NCI-H1417 treated with DMSO at 0.1 percent for 48 hours (cell line): ENCODE measurements at regions not wholly inside any gene's neighbourhood (a gene's known extent, or its start where the extent isn't known, plus 50 kb on each side); places are given as distances from the start of the nearest gene placed in this dataset.

Experiments
- DNase-seq: peaks from one replicate; lab custom pipeline; 2025; lab: John Stamatoyannopoulos, UW

DNA sequence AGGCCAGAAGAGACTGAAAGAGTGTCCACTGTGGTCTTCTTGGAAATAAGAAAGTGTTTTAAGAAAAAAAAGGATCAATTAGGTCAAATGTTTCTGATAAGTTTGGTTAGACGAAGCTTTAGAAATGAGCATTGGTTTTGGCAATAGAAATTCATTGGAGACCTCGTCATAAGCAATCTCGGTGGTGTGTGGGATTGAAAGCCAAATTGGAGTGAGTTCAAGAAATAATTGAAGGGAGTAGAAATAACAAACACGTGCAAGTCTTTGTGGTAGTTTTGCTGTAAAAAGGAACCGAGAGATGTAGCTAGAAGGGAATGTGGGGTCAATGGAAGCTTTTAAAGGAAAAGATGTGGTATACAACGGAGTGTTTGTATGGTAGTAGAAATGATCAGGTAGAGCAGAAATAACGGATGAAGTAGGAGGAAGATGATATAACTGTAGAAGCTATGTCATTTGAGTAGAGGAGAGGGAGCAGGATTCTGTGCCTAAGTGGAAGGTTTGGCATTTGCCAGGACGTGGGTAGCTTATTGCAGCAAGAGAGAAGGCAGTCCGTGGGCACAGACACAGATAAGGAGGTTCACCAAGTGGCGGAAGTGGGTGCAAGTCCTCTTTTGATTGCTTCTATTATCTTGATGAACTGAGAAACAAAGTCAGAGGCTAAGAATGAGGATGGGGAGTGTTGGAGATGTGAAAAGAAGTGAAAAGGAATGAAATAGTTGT lies 146.2 kb downstream of the DACT1 start:
- no peak for DNase-seq

DNA sequence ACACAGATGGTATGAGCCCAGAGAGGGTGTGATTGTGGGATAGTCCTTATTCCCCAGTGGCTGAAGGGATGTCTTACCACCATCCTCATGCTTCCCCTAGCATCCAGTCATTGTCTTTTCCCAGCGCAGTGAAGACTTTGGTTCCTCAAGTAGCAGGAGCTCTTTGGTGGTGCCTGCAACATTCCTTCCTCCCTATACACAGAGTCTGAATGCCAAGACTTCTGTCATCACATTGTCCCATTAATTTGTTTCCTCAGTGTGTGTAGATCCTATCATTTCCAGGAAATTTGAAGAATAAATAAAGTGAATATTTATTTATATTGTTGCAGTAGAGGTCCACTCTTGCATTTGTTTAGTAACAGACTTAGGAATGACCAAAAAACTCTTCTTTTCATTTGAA lies 147.2 kb downstream of the DACT1 start:
- DNase-seq: no peak

DNA sequence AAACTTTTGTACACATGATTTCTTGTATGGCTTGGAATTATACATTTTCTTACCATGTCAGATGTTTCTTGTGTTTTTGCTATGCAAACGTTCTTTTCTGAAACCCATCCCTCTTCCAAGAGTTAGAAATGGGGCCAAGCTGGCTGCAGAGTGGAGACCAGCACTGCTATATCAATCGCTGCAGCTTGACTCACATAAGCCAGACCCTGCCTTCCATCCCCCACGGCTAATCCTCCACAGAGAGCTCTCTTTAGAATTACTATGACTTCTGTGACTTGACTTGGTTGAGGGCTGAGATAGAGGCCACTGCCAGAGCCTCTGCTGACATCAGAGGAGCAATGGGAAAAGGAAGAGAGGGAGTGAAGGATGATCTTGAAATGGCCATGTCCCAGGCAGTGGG lies 147.9 kb downstream of the DACT1 start:
- no peak for DNase-seq

DNA sequence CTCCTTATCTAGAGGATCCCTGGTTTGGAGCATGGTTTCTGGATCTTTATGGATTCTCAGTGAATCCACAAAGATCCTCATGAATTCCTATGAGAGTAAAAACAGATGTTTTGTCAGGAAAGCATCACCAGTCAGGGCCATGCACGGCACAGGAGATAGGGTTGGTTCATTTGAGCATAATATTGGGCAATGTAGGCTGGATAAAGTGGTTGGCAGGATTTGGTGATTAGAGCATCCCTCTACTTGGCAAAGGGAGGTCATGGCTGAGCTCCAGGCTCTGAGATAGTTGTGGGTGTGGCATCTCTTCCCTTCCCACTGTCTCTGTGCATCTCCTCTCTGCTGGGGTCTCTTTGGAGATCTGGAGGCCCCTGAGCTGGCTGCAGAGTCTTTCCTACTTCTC lies 149.8 kb downstream of the DACT1 start:
- no peak for DNase-seq

DNA sequence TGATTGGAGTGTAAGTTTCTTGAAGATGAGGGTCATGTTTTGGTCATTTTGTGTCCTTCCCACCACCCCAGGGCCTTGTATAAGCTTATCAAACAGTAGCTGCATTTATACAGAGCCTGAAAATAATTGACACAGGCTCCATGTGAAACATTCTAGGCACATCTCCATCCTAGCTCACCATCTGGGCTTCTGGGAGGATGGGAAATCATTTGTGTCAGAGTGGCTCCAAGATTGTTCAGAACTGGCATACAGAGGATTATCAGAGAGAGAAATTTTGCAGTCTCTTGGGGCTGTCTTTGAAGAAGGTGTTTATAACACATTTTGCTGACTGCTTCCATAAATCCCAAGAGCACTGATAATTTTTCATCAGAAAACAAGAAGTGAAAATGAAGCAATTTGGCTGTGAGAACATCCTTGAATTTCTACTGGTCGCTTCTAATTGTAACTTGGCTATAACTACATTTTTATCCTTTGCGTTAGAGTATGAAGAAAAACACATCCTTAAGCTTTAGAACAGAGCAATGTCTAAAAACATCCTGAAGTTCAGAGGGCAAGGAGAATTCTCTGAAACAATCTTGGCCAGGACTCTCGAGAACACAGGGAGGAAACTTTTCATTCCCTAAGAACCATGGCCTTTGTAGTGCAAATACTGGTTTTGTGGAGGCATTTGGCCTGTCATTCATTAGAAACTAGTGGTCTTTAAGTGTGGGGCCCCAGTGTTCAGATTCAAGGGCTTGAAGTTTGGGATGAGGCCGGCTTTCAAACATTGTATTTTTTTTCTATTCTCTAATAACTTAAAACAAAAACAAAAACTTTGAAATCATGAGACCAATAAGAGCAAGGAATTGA lies 151.1 kb downstream of the DACT1 start:
- DNase-seq: no peak

DNA sequence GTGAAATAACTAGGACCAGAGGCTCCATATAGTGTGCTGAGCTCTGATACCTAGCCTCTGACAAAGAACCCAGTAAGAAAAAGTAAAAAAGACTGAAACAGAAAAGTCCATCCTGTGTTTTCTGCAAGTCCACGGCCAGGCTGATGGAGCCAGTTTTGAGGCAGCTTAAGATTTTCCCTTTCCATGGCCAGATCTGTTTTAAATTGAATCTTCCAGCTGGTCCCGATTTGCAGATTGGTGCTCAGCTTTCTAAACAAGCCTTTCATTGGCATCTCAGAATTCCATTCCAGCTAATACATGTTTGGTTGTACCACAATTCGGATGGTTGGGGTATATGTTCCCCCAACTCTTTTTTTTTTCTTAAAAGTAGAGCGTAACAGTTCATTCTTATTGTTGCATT lies 152.0 kb downstream of the DACT1 start:
- no peak for DNase-seq

DNA sequence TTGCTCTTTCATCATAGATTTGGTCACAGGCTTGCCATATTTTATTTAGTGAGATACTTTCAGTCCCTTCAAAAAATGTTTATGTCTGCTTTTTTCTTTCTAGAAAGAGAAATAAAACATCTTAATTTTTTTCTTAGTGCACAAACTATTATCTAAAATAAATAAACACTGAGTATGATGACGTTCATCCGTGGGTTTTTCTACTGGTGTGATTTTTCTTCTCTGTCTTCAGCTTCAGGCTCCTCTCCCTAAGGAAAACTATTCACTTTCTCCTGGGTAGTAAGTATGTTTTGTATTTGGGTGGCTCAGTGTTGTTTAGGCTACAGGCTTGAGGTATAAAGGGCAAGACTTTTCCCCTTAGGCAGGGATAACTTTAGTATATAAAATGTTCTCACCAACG lies 154.7 kb downstream of the DACT1 start:
- DNase-seq: no peak

DNA sequence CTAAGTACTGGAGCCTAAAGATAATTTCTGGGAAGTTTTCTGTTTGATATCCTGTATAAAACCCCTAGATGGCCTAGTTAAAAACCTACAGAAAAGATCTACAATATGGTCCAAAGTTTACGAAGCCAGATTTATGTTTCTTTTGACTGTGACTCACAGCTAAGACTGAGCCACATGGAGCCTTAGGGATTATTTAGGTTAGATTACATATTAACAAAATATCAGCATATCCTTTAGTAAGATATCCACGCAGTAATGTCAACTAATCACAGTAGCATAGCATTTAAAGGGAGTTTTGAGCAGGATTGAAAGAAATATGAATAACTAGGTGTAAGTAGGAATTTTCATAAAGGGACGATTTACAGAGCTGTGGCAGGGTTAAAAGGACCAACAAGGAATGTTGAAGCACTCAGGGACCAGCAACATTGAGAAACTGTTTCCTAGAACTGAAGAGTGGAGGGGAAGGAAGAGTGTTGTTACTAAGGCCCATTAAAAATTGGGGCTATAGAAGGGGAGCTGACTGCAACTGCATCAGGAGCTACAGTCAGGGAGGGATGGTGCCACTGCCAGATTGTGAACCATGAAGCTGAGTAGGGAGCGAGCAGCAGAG lies 155.5 kb downstream of the DACT1 start:
- DNase-seq: no peak

DNA sequence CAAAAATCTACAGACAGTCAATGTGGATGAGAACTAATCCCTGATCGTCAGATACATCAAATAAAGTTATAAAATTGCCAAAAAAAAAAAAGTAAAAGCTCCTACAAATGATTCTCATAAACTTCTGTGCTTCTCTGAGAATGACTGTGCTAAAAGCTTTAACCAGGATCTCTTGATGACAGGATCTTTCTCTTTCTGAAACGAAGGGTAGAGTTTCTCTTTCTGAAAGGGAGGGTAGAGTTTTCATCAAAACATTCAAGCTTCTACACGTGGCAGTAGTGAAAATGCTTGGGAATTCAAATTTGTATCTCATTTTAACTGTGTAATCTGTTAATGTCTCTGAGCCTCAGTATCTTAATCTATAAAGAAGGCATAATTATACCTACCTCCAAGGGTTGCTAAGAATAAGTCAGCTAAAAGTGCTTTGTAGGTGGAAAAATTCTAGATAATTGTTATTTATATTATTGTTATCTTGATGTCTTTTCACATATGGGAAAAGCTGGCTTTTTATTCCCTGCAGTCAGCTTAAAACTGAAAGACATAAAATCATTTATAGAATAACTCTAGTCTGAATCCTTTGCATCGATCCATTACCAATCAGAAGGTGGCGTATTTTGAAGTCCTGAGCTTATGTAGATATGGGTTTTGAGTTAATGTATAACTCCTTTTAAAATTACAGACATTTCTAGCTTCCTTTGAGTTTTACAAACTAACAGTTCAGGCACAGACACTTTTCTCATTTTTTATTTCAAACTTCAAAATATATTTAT lies 157.4 kb downstream of the DACT1 start:
- no peak for DNase-seq

DNA sequence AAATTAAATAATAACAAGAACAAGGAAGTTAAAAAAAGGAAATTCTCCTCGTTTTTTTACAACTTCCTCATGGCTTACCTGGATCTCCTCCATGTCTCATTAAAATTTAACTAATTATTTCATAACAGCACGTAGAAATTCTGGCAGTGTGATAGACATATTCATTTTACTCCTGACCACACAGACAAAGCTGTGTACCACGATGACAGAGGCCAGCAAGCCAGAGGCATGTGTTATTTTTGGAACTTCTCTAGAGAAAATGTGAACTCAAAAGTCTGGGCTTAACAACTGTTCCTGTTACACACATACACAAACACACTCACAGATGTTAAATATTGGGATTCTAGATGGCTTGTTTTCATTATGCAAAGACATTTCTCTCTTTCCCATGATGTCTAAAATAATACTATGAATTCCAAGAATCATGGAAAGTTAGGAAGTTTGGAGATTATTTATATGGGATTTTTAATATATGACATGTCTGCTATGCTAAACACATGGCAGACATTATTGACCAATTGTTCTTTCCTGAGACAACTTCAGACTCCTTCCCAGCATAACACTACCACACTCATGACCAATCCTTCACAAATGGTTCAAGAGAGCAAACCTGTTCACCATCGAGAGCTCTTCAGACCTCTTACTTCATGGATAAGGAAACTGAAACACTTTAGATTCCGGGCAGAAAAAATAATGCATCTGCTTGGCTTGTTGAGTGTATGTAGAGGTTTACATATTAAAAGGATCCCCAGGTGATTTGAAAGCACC lies 158.7 kb downstream of the DACT1 start:
- DNase-seq: no peak

DNA sequence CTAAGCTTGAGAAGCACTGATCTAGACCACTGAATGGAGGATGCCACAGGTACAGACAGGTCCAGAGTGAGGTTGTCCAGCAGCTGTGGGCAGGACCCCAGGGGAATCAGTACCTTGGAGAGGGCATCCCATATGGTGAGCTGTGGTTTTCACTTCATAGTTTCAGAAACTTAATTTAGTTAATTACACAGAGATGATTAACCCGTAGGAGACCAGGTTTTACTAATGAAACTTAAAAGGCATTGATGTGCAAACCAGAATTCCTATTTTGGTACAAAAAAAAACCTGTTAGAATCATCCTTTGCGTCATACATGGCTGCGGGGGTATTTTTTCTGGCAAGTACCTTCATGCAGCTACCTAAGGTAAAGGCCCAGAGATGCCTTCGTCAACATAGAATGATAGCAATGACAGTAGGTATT lies 159.3 kb downstream of the DACT1 start:
- DNase-seq: no peak

DNA sequence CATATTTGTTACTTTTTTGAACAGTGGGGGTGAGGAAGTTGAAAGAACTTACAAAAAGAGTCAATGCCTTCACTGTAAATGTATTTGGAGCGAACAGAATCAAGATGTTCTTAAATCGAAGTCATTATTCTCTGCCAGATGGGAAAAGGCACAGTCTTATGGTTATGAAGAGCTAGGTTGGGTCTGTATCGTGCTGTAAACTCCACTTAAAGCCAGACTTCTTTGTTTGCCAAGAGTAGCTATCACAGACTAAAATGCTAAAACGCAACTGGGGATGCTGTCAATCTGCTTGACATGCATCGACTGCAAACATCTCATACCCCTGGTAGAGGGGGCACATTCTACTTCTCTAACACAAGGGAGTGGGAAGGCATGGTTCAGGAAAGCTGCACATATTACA lies 160.4 kb downstream of the DACT1 start:
- DNase-seq: no peak

DNA sequence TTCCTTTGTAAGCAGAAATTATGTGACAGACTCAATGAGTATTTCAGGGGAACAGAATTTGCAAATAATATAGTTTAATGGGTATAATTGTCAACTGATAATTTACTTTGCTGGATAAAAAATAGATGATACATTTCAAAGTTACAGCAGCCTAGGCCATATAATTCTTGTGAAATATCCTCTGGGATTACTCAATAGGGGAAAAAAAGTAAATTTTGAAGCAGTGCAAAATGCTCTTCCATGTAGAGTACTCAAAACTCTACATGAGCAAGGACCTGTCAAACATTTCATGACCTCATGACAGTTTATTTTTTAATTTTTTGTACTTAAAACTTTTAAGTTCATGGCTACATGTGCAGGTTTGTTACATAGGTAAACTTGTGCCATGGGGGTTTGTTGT lies 163.3 kb downstream of the DACT1 start:
- no peak for DNase-seq

DNA sequence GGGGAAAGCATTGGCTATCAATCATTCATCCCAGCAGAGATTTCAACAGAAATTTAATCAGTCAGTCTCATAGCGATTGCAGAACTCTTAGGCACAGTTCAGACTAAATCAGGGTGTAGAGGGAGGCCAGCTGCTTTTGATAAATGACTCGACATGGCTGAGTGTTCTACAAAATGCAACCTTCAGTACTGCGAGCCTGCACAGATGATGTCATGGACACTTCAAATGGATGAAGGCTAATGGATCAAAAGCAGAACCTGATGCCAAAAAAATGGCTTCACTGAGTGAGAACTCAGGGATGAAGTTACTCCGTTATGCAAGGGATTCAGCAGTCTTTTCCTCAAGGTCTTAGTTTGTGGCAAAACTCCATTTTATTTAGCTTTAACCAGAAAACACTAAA lies 167.3 kb downstream of the DACT1 start:
- DNase-seq: no peak

DNA sequence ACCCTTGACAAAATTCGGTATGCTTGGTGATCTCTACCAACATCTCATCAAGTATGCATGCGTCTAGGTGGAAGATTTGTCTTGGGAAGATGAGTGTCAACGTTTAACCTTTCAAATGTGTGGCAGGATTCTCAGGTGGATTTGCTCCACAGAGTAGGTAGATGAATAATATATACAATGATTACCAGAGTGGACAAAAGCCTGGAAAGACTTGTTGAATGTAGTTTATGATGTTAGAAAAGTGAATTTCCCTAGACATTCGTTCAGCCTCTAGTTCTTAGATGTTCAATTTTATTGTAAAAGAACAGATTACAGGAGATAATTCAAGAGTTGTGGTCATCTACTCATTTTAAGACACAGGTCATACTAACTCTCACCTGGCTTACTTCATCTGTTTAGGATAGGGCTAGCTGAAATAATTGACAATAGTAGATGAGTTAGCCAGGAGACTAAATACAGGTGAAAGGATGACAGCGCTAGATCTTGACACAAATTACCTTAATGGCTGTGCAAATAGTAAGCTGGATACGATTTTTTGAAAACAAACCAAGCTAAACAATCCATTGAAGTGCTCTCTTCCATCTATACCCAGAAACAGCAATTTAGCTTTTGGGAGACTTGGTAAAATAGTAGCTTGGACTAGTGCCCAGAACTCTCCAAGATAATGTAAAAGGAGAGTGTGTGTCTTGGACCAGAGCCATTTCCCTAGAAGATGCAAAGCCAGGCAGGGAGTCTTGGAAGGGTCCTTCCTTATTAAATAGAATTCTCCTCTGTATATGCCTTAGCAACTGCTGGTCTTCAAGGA lies 168.0 kb downstream of the DACT1 start:
- DNase-seq: peak; percentile 69

DNA sequence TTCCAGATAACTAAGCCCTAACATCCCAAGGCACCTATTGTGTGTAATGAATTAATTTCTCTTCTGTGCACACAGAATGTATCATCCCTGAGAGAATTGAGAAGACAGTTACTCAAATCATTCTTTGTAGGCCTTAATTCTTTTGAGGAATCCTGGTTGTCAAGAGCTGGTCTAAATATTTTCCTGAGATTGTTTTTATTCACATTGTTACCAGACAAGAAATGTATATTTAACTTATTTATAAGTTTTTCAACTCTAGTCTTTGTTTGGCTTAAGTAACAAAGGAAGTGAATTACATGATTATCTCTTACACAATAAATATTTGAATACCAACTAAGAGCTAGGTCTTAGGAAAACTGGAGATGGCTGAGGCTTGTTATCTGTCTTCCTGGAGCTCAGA lies 169.4 kb downstream of the DACT1 start:
- no peak for DNase-seq

DNA sequence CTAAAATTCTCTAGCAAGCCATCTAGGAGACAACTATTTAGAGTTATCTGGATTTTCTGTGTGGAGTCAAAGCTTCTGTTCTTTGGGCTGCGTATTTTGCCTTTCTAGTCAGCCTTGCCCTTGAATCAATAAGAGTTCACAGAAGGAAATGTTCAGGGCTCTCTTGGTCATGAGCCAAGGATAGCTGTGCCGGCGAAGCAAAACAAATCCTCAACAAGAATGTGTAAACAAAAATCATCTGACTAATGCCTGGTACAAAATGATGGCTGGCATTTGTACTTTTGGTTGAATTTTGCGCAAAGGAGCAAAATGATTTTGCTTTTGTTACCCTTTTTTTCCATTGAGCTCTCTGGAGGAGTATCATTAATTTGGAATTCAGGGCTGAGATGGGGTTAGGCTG lies 171.1 kb downstream of the DACT1 start:
- no peak for DNase-seq

DNA sequence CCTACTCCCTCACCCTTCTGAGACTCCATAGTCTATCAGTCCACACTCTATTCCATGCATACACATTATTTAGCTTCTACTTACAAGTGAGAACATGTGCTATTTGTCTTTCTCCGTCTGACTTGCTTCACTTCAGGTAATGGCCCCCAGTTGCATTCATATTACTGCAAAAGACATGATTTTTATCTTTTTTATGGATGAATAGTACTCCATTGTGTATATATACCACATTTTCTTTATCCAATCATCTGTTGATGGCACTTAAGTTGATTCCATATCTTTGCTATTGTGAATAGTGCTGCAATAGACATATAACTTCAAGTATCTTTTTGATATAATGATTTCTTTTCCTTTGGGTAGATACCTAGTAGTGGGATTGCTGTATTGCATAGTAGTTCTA lies 171.8 kb downstream of the DACT1 start:
- no peak for DNase-seq

DNA sequence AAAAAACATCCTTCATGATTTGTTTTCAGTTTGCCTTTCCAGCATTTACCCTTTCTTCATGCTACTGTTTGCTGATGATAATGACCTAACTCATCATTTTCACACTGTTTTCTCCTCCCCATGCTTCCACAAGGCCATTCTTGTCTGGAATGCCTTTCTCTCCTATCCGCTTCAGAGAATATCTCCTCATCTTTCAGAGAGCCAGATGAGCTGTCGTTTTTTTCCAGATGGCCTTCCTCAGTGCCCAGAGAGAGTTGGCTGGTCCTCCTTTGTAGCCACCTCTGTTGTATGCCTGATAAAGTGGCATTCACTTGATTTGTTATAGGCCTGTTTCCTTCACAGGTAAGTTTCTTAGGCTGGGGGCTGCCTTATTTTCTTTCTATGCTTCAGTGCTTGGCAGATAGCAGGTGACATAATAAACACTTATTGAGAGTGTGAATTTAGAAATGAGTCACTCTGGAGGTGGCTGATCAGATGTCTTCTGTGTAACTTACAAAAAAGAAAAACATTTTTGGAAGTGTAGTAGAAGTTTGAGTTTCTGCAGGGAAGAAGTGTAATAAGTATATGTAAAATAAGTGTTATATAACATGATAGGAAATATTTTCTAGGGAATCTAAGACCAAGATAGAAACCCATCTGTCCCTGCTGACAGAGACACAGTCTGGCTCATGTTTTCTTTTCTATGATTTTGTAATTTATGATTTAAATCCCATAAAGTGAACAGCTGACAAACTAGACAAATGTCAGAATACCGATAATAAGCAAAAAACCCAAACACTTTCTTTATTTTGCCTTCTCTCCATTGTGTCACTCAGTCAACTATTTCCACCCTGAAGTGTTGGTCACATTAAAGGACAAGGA lies 174.5 kb downstream of the DACT1 start:
- no peak for DNase-seq

DNA sequence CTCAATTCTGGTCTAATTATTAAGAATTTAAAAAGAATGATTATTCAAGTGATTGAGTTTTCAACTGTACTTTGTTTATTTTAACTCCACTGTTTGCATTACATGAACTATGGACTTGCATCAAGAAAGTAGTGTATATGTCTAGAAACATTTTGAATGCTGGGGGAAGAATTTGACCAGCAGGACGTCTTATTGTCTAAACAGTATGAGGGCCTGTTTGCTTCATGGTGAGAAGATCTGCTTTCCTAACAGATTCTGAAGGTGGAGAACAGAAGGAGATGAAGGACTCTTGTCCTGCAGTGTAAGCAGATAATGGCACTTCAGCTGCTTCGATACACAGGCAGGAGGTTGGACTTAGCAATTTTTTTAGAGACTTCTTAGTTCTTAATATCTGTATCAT lies 176.0 kb downstream of the DACT1 start:
- DNase-seq: no peak
